Adrenal gland (tissue), 9 donors: ENCODE measurements at regions not wholly inside any gene's neighbourhood (a gene's known extent, or its start where the extent isn't known, plus 50 kb on each side); places are given as distances from the start of the nearest gene placed in this dataset.
A peak's percentile ranks its signal among the peaks of the same experiment; 100 is the strongest.

ENCODE experiments used
- DNase-seq, 7 donors: peaks; one replicate each; pipeline ENCODE4 v3.0.0-alpha.2; 2019 to 2020
- H3K27ac ChIP-seq, 5 donors: fragments of 200-600 bp; sonication (generic) in 4 of 5; 1 replicate in 3 of 5; 2 replicates in 2 of 5; pipeline versions ENCODE4 v1.5.1 to v1.8.0; 2016 to 2020; ENCODE audit warnings: mild to moderate bottlenecking in 1 of 5
- H3K27me3 ChIP-seq: fragments of 200-600 bp; 2 replicates; pipeline ENCODE4 v1.8.0; 2021
- H3K36me3 ChIP-seq, 2 donors: fragments of 200-600 bp; replicated peaks in 1 of 2; 1 replicate in 1 of 2; 2 replicates in 1 of 2; pipeline versions ENCODE4 v1.5.1 to v1.8.0; 2018 to 2022
- H3K4me1 ChIP-seq, 2 donors: fragments of 200-600 bp; replicated peaks in 1 of 2; 1 replicate in 1 of 2; 2 replicates in 1 of 2; pipeline versions ENCODE4 v1.5.1 to v1.8.0; 2018 to 2021
- H3K4me3 ChIP-seq, 4 donors: fragments of 200-600 bp; sonication (generic) in 3 of 4; one replicate each; pipeline ENCODE4 v1.5.1; 2016 to 2018
- H3K9me3 ChIP-seq, 3 donors: fragments of 200-600 bp; sonication (generic) in 1 of 3; replicated peaks in 1 of 3; 1 replicate in 2 of 3; 2 replicates in 1 of 3; pipeline versions ENCODE4 v1.5.1 to v1.8.0; 2016 to 2021
- POLR2A ChIP-seq, 2 donors: fragments of 450-650 bp; IDR thresholded peaks; one replicate each; pipeline ENCODE4 v1.6.1; 2017; ENCODE audit warnings: antibody characterized with exemption in 2 of 2, mild to moderate bottlenecking in 2 of 2, moderate library complexity in 1 of 2
- WGBS, 4 donors: extraction: QIAGEN DNeasy Blood & Tissue Kit in 2 of 4; methylation state at CpG; one replicate each; pipeline versions ENCODE4 v1.1.5 to v1.1.7; 2013 to 2017; 5-methylcytosine and 5-hydroxymethylcytosine counted together
- intact Hi-C, 2 donors: fragments of 100-400 bp; cut with DNase I; formaldehyde crosslinking; loops; one replicate each; pipeline versions ENCODE4 v1.14.1 to v1.15.0; 2022 to 2023
- TF ChIP-seq, protein P1 (sequence below), 6 experiments: fragments of 450-650 bp in 4 of 6; fragments of 200-600 bp in 2 of 6; sonication (generic) in 1 of 6; IDR thresholded peaks; 1 replicate in 5 of 6; 2 replicates in 1 of 6; pipeline versions ENCODE4 v1.5.1 to v1.8.0; 2016 to 2021; ENCODE audit warnings: antibody characterized with exemption in 6 of 6, mild to moderate bottlenecking in 2 of 6, moderate library complexity in 1 of 6
- donor health status: healthy with polysubstance abuse.
- donor health status: Bipolar disorder and iron deficiency.
- donor health status: DM: yes; HTN: yes; CAD: no.
- donor health status: DM: no; HTN: no; CAD: no.
- donor health status: DM: no; HTN: no; CAD: no.

DNA sequence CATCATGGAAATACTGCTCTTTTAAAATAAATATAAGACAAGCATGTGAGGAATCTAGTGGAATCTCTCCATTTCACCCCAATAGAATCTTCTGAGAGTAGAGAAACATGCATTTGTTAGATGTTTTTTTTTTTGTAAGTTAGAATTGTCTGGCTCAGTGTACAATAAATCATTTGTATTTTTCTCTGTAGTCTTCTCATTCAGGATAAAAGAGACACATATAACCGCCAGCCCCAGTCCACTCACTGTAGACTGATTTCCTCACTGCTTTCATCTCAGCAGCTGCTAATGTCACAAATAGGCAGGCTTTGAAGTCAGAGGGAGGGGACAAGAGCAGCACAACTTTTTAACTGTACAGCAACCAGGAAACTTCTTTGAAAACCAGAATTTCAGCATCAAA is 140.2 kb upstream of the RBMS3 start:
- H3K4me1 ChIP-seq, result peaks cover 0 to 28% of the 10 kb centered on the region in 2 donors
- DNase-seq, result peak in 5 of 7 donors; percentile 25 to 53 (median 36)
- no peaks in the 10 kb centered on the region for H3K9me3 ChIP-seq
- H3K27me3 ChIP-seq, result no peaks in the 10 kb centered on the region
- no peak overlapping the region for H3K4me3 ChIP-seq
- intact Hi-C loops, result no loop called here
- no peaks in the 10 kb centered on the region for H3K36me3 ChIP-seq
- no peak for TF ChIP-seq POLR2A (IDR thresholded peaks at IDR 0.05)
- TF ChIP-seq, protein P1, sequence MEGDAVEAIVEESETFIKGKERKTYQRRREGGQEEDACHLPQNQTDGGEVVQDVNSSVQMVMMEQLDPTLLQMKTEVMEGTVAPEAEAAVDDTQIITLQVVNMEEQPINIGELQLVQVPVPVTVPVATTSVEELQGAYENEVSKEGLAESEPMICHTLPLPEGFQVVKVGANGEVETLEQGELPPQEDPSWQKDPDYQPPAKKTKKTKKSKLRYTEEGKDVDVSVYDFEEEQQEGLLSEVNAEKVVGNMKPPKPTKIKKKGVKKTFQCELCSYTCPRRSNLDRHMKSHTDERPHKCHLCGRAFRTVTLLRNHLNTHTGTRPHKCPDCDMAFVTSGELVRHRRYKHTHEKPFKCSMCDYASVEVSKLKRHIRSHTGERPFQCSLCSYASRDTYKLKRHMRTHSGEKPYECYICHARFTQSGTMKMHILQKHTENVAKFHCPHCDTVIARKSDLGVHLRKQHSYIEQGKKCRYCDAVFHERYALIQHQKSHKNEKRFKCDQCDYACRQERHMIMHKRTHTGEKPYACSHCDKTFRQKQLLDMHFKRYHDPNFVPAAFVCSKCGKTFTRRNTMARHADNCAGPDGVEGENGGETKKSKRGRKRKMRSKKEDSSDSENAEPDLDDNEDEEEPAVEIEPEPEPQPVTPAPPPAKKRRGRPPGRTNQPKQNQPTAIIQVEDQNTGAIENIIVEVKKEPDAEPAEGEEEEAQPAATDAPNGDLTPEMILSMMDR (IDR thresholded peaks at IDR 0.05), result no peak
- H3K27ac ChIP-seq, result peak overlapping the region in 3 of 5 donors; percentile 11 to 57 (median 32)
- 11 to 37% (median 29%) methylated on average over 1 of the region's 1 CpG for WGBS, 4 donors

DNA sequence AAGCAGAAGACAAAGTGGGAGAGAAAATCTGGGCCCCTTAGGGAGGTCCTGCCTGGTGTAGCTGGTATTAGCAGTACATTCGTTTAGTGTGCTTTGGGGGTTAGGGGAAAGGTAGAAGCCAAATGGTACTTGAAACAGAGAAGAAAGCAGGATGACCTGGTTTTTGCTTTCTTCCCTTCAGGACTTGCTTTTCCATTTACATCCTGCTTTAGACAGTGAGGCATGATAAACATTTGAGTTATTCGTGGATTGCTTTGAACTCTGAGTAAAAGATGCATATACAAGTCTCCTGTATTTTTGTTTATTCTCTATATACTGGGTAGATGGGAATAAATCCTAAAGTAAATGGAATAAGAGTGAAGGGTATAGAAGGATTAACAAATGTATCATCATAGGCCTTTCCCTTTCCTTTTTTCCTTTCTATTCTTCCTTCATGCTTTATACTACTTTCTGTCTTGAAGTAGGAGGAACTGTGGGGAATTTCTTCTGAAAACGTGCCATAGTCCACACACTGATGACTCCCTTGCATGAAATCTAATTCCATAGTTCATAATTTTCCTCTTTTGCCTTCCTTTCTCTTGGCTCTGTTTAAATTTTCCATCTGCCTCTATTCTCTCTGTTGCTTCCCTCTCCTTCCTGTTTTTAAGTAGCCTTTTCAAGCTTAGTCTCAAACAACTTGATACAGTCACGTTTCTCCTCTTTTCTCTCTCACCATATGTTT is 139.5 kb upstream of the RBMS3 start:
- Histone ChIP-seq H3K27me3 (no peaks in the 10 kb centered on the region), H3K9me3 (no peaks in the 10 kb centered on the region), H3K4me1 (peaks cover 0 to 28% of the 10 kb centered on the region in 2 donors), H3K4me3 (no peak overlapping the region), H3K36me3 (no peaks in the 10 kb centered on the region), H3K27ac (peak overlapping the region in 3 of 5 donors; percentile 11 to 57 (median 32))
- TF ChIP-seq, protein P1 (IDR thresholded peaks at IDR 0.05), result no peak
- no peak for TF ChIP-seq POLR2A (IDR thresholded peaks at IDR 0.05)
- DNase-seq, result no peak
- intact Hi-C loops, result no loop called here
- WGBS, 4 donors, result 53 to 67% (median 60%) methylated on average over 4 of the region's 4 CpGs

DNA sequence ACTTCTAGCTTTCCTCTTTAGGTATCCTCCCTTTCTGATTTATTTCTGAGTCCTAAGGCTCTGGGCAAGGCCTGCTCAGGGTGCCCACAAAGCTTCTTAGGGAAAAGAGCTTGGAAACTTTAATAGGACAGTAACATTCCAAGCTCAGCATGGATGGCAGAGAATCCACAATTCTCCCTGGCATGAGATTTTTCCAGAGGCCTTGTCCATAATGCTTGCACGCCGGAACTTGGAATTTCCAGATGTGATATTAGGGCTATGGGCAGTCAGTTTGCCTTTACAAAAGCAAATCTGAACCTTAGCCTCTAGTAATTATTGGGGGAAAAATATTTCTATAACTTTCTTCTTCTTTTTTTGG is 139.0 kb upstream of the RBMS3 start:
- WGBS, 4 donors, result 93 to 96% (median 93%) methylated on average over 2 of the region's 2 CpGs
- intact Hi-C loops, result no loop called here
- Histone ChIP-seq H3K4me1 (peaks cover 0 to 28% of the 10 kb centered on the region in 2 donors), H3K9me3 (no peaks in the 10 kb centered on the region), H3K27me3 (no peaks in the 10 kb centered on the region), H3K4me3 (no peak overlapping the region), H3K27ac (peak overlapping the region in 1 of 5 donors; percentile 57), H3K36me3 (no peaks in the 10 kb centered on the region)
- no peak for TF ChIP-seq POLR2A (IDR thresholded peaks at IDR 0.05)
- TF ChIP-seq, protein P1 (IDR thresholded peaks at IDR 0.05), result no peak
- DNase-seq, result no peak

DNA sequence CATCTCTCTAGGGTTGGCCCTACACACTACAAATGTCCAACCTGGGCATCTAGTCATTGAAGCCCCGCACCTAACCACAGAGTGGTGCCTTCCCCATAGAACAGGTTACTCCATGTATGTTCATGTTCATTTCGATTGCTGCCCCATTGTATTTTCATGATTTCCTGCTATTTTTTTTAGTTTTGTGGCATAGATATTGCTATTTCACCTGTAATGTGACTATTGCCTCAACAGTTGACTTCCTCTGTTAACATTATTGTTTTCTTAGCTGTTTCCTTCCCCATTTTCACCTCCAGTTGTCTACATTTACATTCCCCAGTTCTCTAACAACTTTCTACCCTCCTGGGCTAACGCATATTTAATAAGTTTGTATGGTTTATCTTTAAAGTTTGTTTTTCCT is 137.7 kb upstream of the RBMS3 start:
- intact Hi-C loops, result no loop called here
- Histone ChIP-seq H3K4me3 (no peak overlapping the region), H3K4me1 (peaks cover 0 to 28% of the 10 kb centered on the region in 2 donors), H3K9me3 (no peaks in the 10 kb centered on the region), H3K27me3 (no peaks in the 10 kb centered on the region), H3K36me3 (no peaks in the 10 kb centered on the region), H3K27ac (no peak overlapping the region)
- no peak for TF ChIP-seq POLR2A (IDR thresholded peaks at IDR 0.05)
- TF ChIP-seq, protein P1 (IDR thresholded peaks at IDR 0.05), result no peak
- DNase-seq, result no peak
- WGBS, 4 donors, result 75 to 86% (median 80%) methylated on average over 3 of the region's 3 CpGs
